ENCODE measurements at regions not wholly inside any gene's neighbourhood (a gene's known extent, or its start where the extent isn't known, plus 50 kb on each side); places are given as distances from the start of the nearest gene placed in this dataset.
"Not testable (repeated sequence)": the region's sequence is repeated elsewhere in the genome, so short reads cannot be mapped to it uniquely, and the experiment has no call there.

DNA sequence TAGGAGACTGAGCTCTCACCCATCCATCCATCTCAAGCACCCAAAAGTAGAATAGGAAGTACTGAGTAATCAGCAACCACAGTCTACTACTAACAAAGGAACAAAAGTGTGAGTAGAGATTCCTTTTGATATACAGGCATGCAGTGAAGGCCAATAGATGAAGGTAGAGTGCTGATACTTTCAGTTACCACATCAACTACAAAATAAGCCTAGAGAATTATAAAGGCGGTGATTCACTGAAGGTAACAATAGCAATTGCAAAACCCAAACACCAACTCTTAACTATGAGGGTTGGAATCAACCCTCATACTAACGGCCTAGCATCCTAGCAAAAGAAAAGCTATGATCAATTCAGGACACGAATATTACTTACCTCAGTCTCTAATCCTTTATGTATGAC lies 992.6 kb downstream of the DNAH5 start:
- no peaks in the 10 kb centered on the region for H3K36me3 ChIP-seq (ENCODE audit: control insufficient read depth in 1 of 2, insufficient read depth in 2 of 2, low read depth in 1 of 2, low read length in 2 of 2)
- no peak overlapping the region for H2BK5ac ChIP-seq (ENCODE audit: low read depth, low read length, poor library complexity, severe bottlenecking)
- H3K4me1 ChIP-seq (ENCODE audit: control insufficient read depth, insufficient read depth, low read depth, low read length) = no peaks in the 10 kb centered on the region

DNA sequence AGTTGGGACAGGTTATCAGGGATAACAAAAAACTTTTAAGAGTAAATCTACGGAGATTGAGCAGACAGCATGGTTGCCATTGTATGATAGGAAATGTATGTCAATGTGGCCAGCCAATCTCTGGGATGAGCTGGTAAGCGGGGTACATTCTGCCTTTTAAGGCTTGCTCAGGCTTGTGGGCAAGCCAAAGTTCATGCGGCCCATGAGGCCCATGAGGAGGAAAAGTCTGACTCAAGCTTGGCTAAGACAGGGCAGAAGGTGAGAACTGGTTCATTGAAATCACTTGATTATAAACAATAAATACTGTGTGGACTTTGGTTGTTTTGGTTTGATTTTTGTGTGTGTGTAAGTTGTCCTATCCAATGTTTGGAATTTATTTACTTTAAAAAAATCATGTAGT lies 997.1 kb downstream of the DNAH5 start:
- Histone ChIP-seq H2BK120ac (ENCODE audit: low read depth, low read length) (no peak overlapping the region), H3K4ac (ENCODE audit: low read depth in 1 of 2, low read length in 2 of 2) (no peak overlapping the region), H2BK12ac (ENCODE audit: low read length in 2 of 2) (no peak overlapping the region), H2AK5ac (ENCODE audit: low read length, severe bottlenecking) (no peak overlapping the region), H3K4me3 (ENCODE audit: insufficient read depth in 1 of 2, low read depth in 1 of 2, low read length in 2 of 2) (no peak overlapping the region), H3K79me1 (replicated peaks; ENCODE audit: low read length, poor library complexity, severe bottlenecking) (no peaks in the 10 kb centered on the region), H4K91ac (ENCODE audit: low read length) (no peak overlapping the region), H3K18ac (ENCODE audit: low read depth in 1 of 2, low read length in 2 of 2) (no peak overlapping the region), H2BK15ac (ENCODE audit: low read depth, poor library complexity, severe bottlenecking) (no peak overlapping the region), H2AFZ (ENCODE audit: low read depth, low read length) (no peak overlapping the region), H3K36me3 (ENCODE audit: control insufficient read depth in 1 of 2, insufficient read depth in 2 of 2, low read depth in 1 of 2, low read length in 2 of 2) (no peaks in the 10 kb centered on the region), H3K14ac (ENCODE audit: low read length in 2 of 2) (no peak overlapping the region), H3K27me3 (ENCODE audit: control insufficient read depth in 1 of 2, insufficient read depth in 1 of 2, low read length in 2 of 2) (no peaks in the 10 kb centered on the region), H3K4me1 (ENCODE audit: control insufficient read depth, insufficient read depth, low read depth, low read length) (no peaks in the 10 kb centered on the region), H3K27ac (ENCODE audit: low read length, poor library complexity, severe bottlenecking) (no peak overlapping the region), H3K4me2 (ENCODE audit: low read length, poor library complexity, severe bottlenecking) (no peak overlapping the region), H3K9ac (ENCODE audit: low read length) (no peak overlapping the region), H3K23ac (ENCODE audit: low read length in 2 of 2) (no peak overlapping the region), H2BK5ac (ENCODE audit: low read depth, low read length, poor library complexity, severe bottlenecking) (no peak overlapping the region), H3K9me3 (ENCODE audit: control insufficient read depth, low read length) (peaks cover 3% of the 10 kb centered on the region), H4K8ac (ENCODE audit: low read length) (no peak overlapping the region)
- 86% methylated on average over 3 of the region's 3 CpGs for WGBS
- no peak for DNase-seq

More for the DNA sequence above, 992.6 kb downstream of the DNAH5 start:
- H2AK5ac ChIP-seq (ENCODE audit: low read length, severe bottlenecking) = no peak overlapping the region
- no peaks in the 10 kb centered on the region for H3K79me1 ChIP-seq (replicated peaks; ENCODE audit: low read length, poor library complexity, severe bottlenecking)
- H3K14ac ChIP-seq (ENCODE audit: low read length in 2 of 2) = no peak overlapping the region
- no peak overlapping the region for H4K8ac ChIP-seq (ENCODE audit: low read length)
- H3K27ac ChIP-seq (ENCODE audit: low read length, poor library complexity, severe bottlenecking) = no peak overlapping the region
- H3K4me3 ChIP-seq (ENCODE audit: insufficient read depth in 1 of 2, low read depth in 1 of 2, low read length in 2 of 2) = no peak overlapping the region
- no peak overlapping the region for H2BK15ac ChIP-seq (ENCODE audit: low read depth, poor library complexity, severe bottlenecking)
- WGBS = 49% methylated on average over 3 of the region's 3 CpGs
- no peak overlapping the region for H3K23ac ChIP-seq (ENCODE audit: low read length in 2 of 2)
- H2BK120ac ChIP-seq (ENCODE audit: low read depth, low read length) = no peak overlapping the region
- H3K4me2 ChIP-seq (ENCODE audit: low read length, poor library complexity, severe bottlenecking) = no peak overlapping the region
- H2AFZ ChIP-seq (ENCODE audit: low read depth, low read length) = no peak overlapping the region
- H3K9ac ChIP-seq (ENCODE audit: low read length) = no peak overlapping the region
- H2BK12ac ChIP-seq (ENCODE audit: low read length in 2 of 2) = no peak overlapping the region
- no peak overlapping the region for H3K4ac ChIP-seq (ENCODE audit: low read depth in 1 of 2, low read length in 2 of 2)
- H3K18ac ChIP-seq (ENCODE audit: low read depth in 1 of 2, low read length in 2 of 2) = no peak overlapping the region
- peaks cover 3% of the 10 kb centered on the region for H3K9me3 ChIP-seq (ENCODE audit: control insufficient read depth, low read length)
- no peak overlapping the region for H4K91ac ChIP-seq (ENCODE audit: low read length)
- no peaks in the 10 kb centered on the region for H3K27me3 ChIP-seq (ENCODE audit: control insufficient read depth in 1 of 2, insufficient read depth in 1 of 2, low read length in 2 of 2)
- DNase-seq = no peak

DNA sequence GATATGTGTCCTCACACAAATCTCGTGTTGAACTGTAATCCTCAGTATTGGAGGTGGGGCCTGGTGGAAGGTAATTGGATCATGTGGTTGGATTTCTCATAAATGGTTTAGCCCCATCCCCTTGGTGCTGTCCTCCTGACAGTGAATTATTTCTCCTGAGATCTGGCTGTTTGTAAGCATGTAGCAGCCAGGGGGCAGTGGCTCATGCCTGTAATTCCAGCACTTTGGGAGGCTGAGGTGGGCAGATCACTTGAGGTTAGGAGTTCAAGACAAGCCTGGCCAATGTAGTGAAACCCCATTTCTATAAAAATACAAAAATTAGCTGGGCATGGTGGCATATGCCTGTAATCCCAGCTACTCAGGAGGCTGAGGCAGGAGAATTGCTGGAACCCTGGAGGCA lies 999.0 kb downstream of the DNAH5 start:
- WGBS = 32% methylated on average over 1 of the region's 1 CpG
- H3K9ac ChIP-seq (ENCODE audit: low read length); H4K91ac ChIP-seq (ENCODE audit: low read length); H2AK5ac ChIP-seq (ENCODE audit: low read length, severe bottlenecking); H3K4ac ChIP-seq (ENCODE audit: low read depth in 1 of 2, low read length in 2 of 2); H2BK120ac ChIP-seq (ENCODE audit: low read depth, low read length); H3K4me3 ChIP-seq (ENCODE audit: insufficient read depth in 1 of 2, low read depth in 1 of 2, low read length in 2 of 2); H3K4me2 ChIP-seq (ENCODE audit: low read length, poor library complexity, severe bottlenecking); H3K23ac ChIP-seq (ENCODE audit: low read length in 2 of 2); H3K14ac ChIP-seq (ENCODE audit: low read length in 2 of 2); H3K18ac ChIP-seq (ENCODE audit: low read depth in 1 of 2, low read length in 2 of 2); H3K79me1 ChIP-seq (replicated peaks; ENCODE audit: low read length, poor library complexity, severe bottlenecking); H3K9me3 ChIP-seq (ENCODE audit: control insufficient read depth, low read length); H2AFZ ChIP-seq (ENCODE audit: low read depth, low read length); H3K27ac ChIP-seq (ENCODE audit: low read length, poor library complexity, severe bottlenecking); H3K4me1 ChIP-seq (ENCODE audit: control insufficient read depth, insufficient read depth, low read depth, low read length); H2BK15ac ChIP-seq (ENCODE audit: low read depth, poor library complexity, severe bottlenecking); H4K8ac ChIP-seq (ENCODE audit: low read length); H3K36me3 ChIP-seq (ENCODE audit: control insufficient read depth in 1 of 2, insufficient read depth in 2 of 2, low read depth in 1 of 2, low read length in 2 of 2); H3K27me3 ChIP-seq (ENCODE audit: control insufficient read depth in 1 of 2, insufficient read depth in 1 of 2, low read length in 2 of 2); DNase-seq; H2BK12ac ChIP-seq (ENCODE audit: low read length in 2 of 2); H2BK5ac ChIP-seq (ENCODE audit: low read depth, low read length, poor library complexity, severe bottlenecking): not testable (repeated sequence)

DNA sequence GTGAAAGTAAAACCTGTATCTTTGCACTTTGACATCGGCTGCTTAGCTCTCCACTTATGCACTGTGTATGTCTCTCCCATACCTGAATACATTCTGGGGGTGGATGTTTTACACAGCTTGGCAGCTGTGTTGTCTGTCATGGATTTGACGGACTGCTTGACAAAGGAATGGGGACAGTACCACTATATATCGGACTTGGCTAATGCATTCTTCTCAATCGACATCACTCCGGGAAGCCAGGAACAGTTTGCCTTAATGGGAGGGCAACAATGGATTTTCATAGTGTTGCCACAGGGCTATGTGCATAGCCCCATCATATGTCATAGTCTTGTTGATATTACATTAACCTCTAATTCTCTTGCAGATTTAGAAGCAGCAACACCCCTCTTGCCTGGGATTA lies 1008.3 kb downstream of the DNAH5 start:
- no peak overlapping the region for H4K8ac ChIP-seq (ENCODE audit: low read length)
- no peaks in the 10 kb centered on the region for H3K36me3 ChIP-seq (ENCODE audit: control insufficient read depth in 1 of 2, insufficient read depth in 2 of 2, low read depth in 1 of 2, low read length in 2 of 2)
- WGBS = 85% methylated on average over 5 of the region's 5 CpGs
- H3K14ac ChIP-seq (ENCODE audit: low read length in 2 of 2) = no peak overlapping the region
- H2BK120ac ChIP-seq (ENCODE audit: low read depth, low read length) = no peak overlapping the region
- no peaks in the 10 kb centered on the region for H3K4me1 ChIP-seq (ENCODE audit: control insufficient read depth, insufficient read depth, low read depth, low read length)
- H2AK5ac ChIP-seq (ENCODE audit: low read length, severe bottlenecking) = no peak overlapping the region
- no peak overlapping the region for H3K18ac ChIP-seq (ENCODE audit: low read depth in 1 of 2, low read length in 2 of 2)
- H3K9me3 ChIP-seq (ENCODE audit: control insufficient read depth, low read length) = no peaks in the 10 kb centered on the region
- H3K23ac ChIP-seq (ENCODE audit: low read length in 2 of 2) = no peak overlapping the region
- no peak overlapping the region for H3K27ac ChIP-seq (ENCODE audit: low read length, poor library complexity, severe bottlenecking)
- DNase-seq = no peak
- H3K9ac ChIP-seq (ENCODE audit: low read length) = no peak overlapping the region
- no peak overlapping the region for H2BK5ac ChIP-seq (ENCODE audit: low read depth, low read length, poor library complexity, severe bottlenecking)
- no peak overlapping the region for H2AFZ ChIP-seq (ENCODE audit: low read depth, low read length)
- H3K4me3 ChIP-seq (ENCODE audit: insufficient read depth in 1 of 2, low read depth in 1 of 2, low read length in 2 of 2) = no peak overlapping the region
- H2BK15ac ChIP-seq (ENCODE audit: low read depth, poor library complexity, severe bottlenecking) = no peak overlapping the region
- H3K79me1 ChIP-seq (replicated peaks; ENCODE audit: low read length, poor library complexity, severe bottlenecking) = no peaks in the 10 kb centered on the region
- H3K27me3 ChIP-seq (ENCODE audit: control insufficient read depth in 1 of 2, insufficient read depth in 1 of 2, low read length in 2 of 2) = no peaks in the 10 kb centered on the region
- no peak overlapping the region for H4K91ac ChIP-seq (ENCODE audit: low read length)
- H2BK12ac ChIP-seq (ENCODE audit: low read length in 2 of 2) = no peak overlapping the region
- H3K4ac ChIP-seq (ENCODE audit: low read depth in 1 of 2, low read length in 2 of 2) = no peak overlapping the region
- H3K4me2 ChIP-seq (ENCODE audit: low read length, poor library complexity, severe bottlenecking) = no peak overlapping the region

Data from mesenchymal stem cell (in vitro differentiated cells and primary cell).